H1 (cell line): ENCODE measurements at regions not wholly inside any gene's neighbourhood (a gene's known extent, or its start where the extent isn't known, plus 50 kb on each side); places are given as distances from the start of the nearest gene placed in this dataset.

ENCODE experiments used
- CTCF ChIA-PET: fragments of 300-600 bp; sonication (Branson Sonifier 250); formaldehyde crosslinking; loops from one replicate; lab custom pipeline; 2021; ENCODE audit not compliant: partially characterized antibody; lab: Charles Lee
- POLR2A ChIA-PET: fragments of 300-600 bp; sonication (Branson Sonifier 250); formaldehyde crosslinking; loops from one replicate; lab custom pipeline; 2021; ENCODE audit warnings: inconsistent platforms; ENCODE audit not compliant: partially characterized antibody; lab: Charles Lee
- DNase-seq, 2 experiments: peaks; one replicate each; pipeline versions ENCODE4 v3.0.0 to v3.0.0-alpha.2; 2010 to 2022; ENCODE audit warnings: low spot score in 2 of 2, low read depth in 1 of 2, mixed read lengths in 1 of 2
- FAIRE-seq: peaks from 2 replicates; lab custom pipeline; 2011; peaks lifted over from hg19 to GRCh38; lab: Jason Lieb, UNC
- H2AFZ ChIP-seq: 2 replicates; pipeline ENCODE4 v1.8.1; 2012; ENCODE audit warnings: low read length, inconsistent platforms
- H2AK5ac ChIP-seq: 2 replicates; pipeline ENCODE4 v1.6.1; 2013; ENCODE audit warnings: low read depth, low read length
- H2BK120ac ChIP-seq: replicated peaks from 2 replicates; pipeline ENCODE3; 2013; ENCODE audit warnings: low read depth, low read length, inconsistent platforms
- H2BK12ac ChIP-seq: 2 replicates; pipeline ENCODE4 v1.6.1; 2013; ENCODE audit warnings: low read depth, low read length
- H2BK15ac ChIP-seq: 2 replicates; pipeline ENCODE4 v1.6.1; 2013; ENCODE audit warnings: low read length
- H2BK20ac ChIP-seq: 2 replicates; pipeline ENCODE4 v1.6.1; 2013; ENCODE audit warnings: low read length
- H2BK5ac ChIP-seq: 2 replicates; pipeline ENCODE4 v1.6.1; 2013; ENCODE audit warnings: low read depth, low read length
- H3K14ac ChIP-seq: 2 replicates; pipeline ENCODE4 v1.6.1; 2013; ENCODE audit warnings: inconsistent platforms; ENCODE audit not compliant: insufficient read length
- H3K18ac ChIP-seq: 2 replicates; pipeline ENCODE4 v1.6.1; 2013; ENCODE audit warnings: low read length; ENCODE audit errors: extremely low read depth
- H3K23ac ChIP-seq: 2 replicates; pipeline ENCODE4 v1.6.1; 2013; ENCODE audit warnings: inconsistent platforms; ENCODE audit not compliant: insufficient read length
- H3K23me2 ChIP-seq: 2 replicates; pipeline ENCODE4 v1.6.1; 2013; ENCODE audit warnings: low read depth, low read length
- H3K27ac ChIP-seq: 2 replicates; pipeline ENCODE4 v1.6.1; 2011; ENCODE audit warnings: low read depth, low read length, inconsistent platforms
- H3K27me3 ChIP-seq, 4 experiments: replicated peaks in 1 of 4; 1 replicate in 1 of 4; 2 replicates in 3 of 4; pipeline versions ENCODE4 v1.6.1 to v1.8.1; 2011 to 2013; ENCODE audit warnings: low read length in 3 of 4, mild to moderate bottlenecking in 3 of 4, inconsistent platforms in 2 of 4, mixed read lengths in 2 of 4, moderate library complexity in 1 of 4; ENCODE audit not compliant: control insufficient read depth in 3 of 4, insufficient read depth in 3 of 4; ENCODE audit errors: extremely low read depth in 1 of 4
- H3K36me3 ChIP-seq, 4 experiments: 2 replicates each; pipeline versions ENCODE4 v1.6.1 to v1.8.1; 2011 to 2013; ENCODE audit warnings: mild to moderate bottlenecking in 4 of 4, low read length in 3 of 4, moderate library complexity in 2 of 4, control low read depth in 1 of 4, inconsistent platforms in 1 of 4; ENCODE audit not compliant: insufficient read depth in 4 of 4, control insufficient read depth in 2 of 4
- H3K4ac ChIP-seq: replicated peaks from 2 replicates; pipeline ENCODE3; 2013; ENCODE audit warnings: low read length, low read depth, mixed read lengths, inconsistent platforms; ENCODE audit not compliant: insufficient read length
- H3K4me1 ChIP-seq, 4 experiments: replicated peaks in 1 of 4; 1 replicate in 1 of 4; 2 replicates in 3 of 4; pipeline versions ENCODE4 v1.6.1 to v1.8.1; 2011 to 2013; ENCODE audit warnings: low read length in 3 of 4, inconsistent platforms in 2 of 4, mixed read lengths in 1 of 4; ENCODE audit not compliant: insufficient read depth in 4 of 4, control insufficient read depth in 3 of 4
- H3K4me2 ChIP-seq, 2 experiments: 2 replicates each; pipeline versions ENCODE4 v1.6.1 to v1.8.1; 2011 to 2013; ENCODE audit warnings: low read depth in 2 of 2, low read length in 2 of 2, control low read depth in 1 of 2, inconsistent platforms in 1 of 2, mild to moderate bottlenecking in 1 of 2; ENCODE audit not compliant: insufficient read depth in 1 of 2
- H3K4me3 ChIP-seq, 4 experiments: fragments of 200-600, 300-600 bp in 1 of 4; sonication (generic), shearing (Covaris generic), sonication (Bioruptor Twin) in 1 of 4; 2 replicates each; pipeline versions ENCODE4 v1.5.1 to v1.8.1; 2011 to 2016; ENCODE audit warnings: low read length in 4 of 4, low read depth in 3 of 4, control low read depth in 2 of 4, inconsistent platforms in 2 of 4, mild to moderate bottlenecking in 2 of 4, mixed read lengths in 1 of 4, moderate library complexity in 1 of 4; ENCODE audit not compliant: insufficient read depth in 2 of 4; ENCODE audit errors: extremely low read depth in 1 of 4
- H3K56ac ChIP-seq: replicated peaks from 2 replicates; pipeline ENCODE3; 2013; ENCODE audit warnings: low read depth, mild to moderate bottlenecking, mixed read lengths, low read length, inconsistent platforms; ENCODE audit not compliant: insufficient read length
- H3K79me1 ChIP-seq: 2 replicates; pipeline ENCODE4 v1.6.1; 2013; ENCODE audit warnings: low read depth, low read length, control low read depth
- H3K79me2 ChIP-seq, 2 experiments: 2 replicates each; pipeline versions ENCODE4 v1.6.1 to v1.8.1; 2012 to 2013; ENCODE audit warnings: low read length in 2 of 2, mild to moderate bottlenecking in 2 of 2, inconsistent platforms in 1 of 2; ENCODE audit not compliant: insufficient read depth in 2 of 2, control insufficient read depth in 1 of 2
- H3K9ac ChIP-seq, 4 experiments: replicated peaks in 1 of 4; 1 replicate in 1 of 4; 2 replicates in 3 of 4; pipeline versions ENCODE4 v1.6.1 to v1.8.1; 2011 to 2013; ENCODE audit warnings: low read depth in 3 of 4, low read length in 3 of 4, control low read depth in 2 of 4, mild to moderate bottlenecking in 2 of 4, moderate library complexity in 2 of 4, inconsistent platforms in 1 of 4; ENCODE audit errors: extremely low read depth in 1 of 4
- H3K9me3 ChIP-seq, 2 experiments: 2 replicates each; pipeline versions ENCODE4 v1.6.1 to v1.8.1; 2012 to 2013; ENCODE audit warnings: mild to moderate bottlenecking in 2 of 2, moderate library complexity in 2 of 2, control low read depth in 1 of 2, inconsistent platforms in 1 of 2, low read depth in 1 of 2, low read length in 1 of 2, mixed read lengths in 1 of 2; ENCODE audit not compliant: insufficient read depth in 2 of 2
- H4K20me1 ChIP-seq, 2 experiments: replicated peaks in 1 of 2; 2 replicates each; pipeline versions ENCODE3 to v1.8.1; 2011 to 2013; ENCODE audit warnings: inconsistent platforms in 2 of 2, low read length in 2 of 2, mild to moderate bottlenecking in 1 of 2; ENCODE audit not compliant: insufficient read depth in 2 of 2, control insufficient read depth in 1 of 2
- H4K5ac ChIP-seq: 2 replicates; pipeline ENCODE4 v1.6.1; 2013; ENCODE audit warnings: low read length, low read depth, mixed read lengths, inconsistent platforms; ENCODE audit not compliant: insufficient read length
- H4K8ac ChIP-seq: 2 replicates; pipeline ENCODE4 v1.8.0; 2013; ENCODE audit warnings: mild to moderate bottlenecking, moderate library complexity, low read length, inconsistent platforms; ENCODE audit not compliant: insufficient read depth; ENCODE audit errors: extremely low read depth
- H4K91ac ChIP-seq: replicated peaks from 2 replicates; pipeline ENCODE3; 2013; ENCODE audit warnings: low read length, mixed read lengths, inconsistent platforms; ENCODE audit not compliant: insufficient read length
- KDM4A ChIP-seq: IDR thresholded peaks from one replicate; pipeline ENCODE4 v1.7.1; 2012; ENCODE audit warnings: low read depth, mild to moderate bottlenecking, moderate library complexity, low read length, inconsistent platforms; ENCODE audit not compliant: severe bottlenecking
- SP4 ChIP-seq: IDR thresholded peaks from 2 replicates; pipeline ENCODE4 v1.6.1; 2012; ENCODE audit warnings: low read length, inconsistent platforms
- SUZ12 ChIP-seq: fragments of 200-600 bp; sonication (generic); IDR thresholded peaks from 2 replicates; pipeline ENCODE4 v1.6.1; 2012; ENCODE audit warnings: mild to moderate bottlenecking, inconsistent platforms, low read length, moderate library complexity, mixed read lengths
- WGBS, 2 experiments: shearing (Covaris generic) in 1 of 2; methylation state at CpG; one replicate each; pipeline versions ENCODE4 v1.1.6 to v1.1.7; 2013 to 2015; ENCODE audit warnings: low lambda C conversion rate in 2 of 2, mixed read lengths in 2 of 2, inconsistent platforms in 1 of 2, low coverage in 1 of 2, missing lambda C conversion rate in 1 of 2; ENCODE audit not compliant: insufficient replicate concordance in 2 of 2, insufficient coverage in 1 of 2, insufficient read length in 1 of 2; ENCODE audit errors: extremely low coverage in 1 of 2, missing lambda C conversion rate in 1 of 2; 5-methylcytosine and 5-hydroxymethylcytosine counted together

- FAIRE-seq (no peak), DNase-seq (no peak)
- 89% methylated on average over 3 of the region's 3 CpGs; no CpG with 5 or more reads in 1 of the 2 experiments for WGBS, 2 experiments
- Histone ChIP-seq H4K91ac (no peak overlapping the region), H3K18ac (no peak overlapping the region), H3K4me2 (no peak overlapping the region), H3K79me1 (no peaks in the 10 kb centered on the region), H3K27me3 (no peaks in the 10 kb centered on the region), H3K4me3 (no peak overlapping the region), H4K20me1 (no peaks in the 10 kb centered on the region), H3K56ac (no peak overlapping the region), H3K36me3 (no peaks in the 10 kb centered on the region), H3K9me3 (no peaks in the 10 kb centered on the region), H4K5ac (no peak overlapping the region), H2BK12ac (no peak overlapping the region), H3K4me1 (no peaks in the 10 kb centered on the region), H3K4ac (no peak overlapping the region), H2BK5ac (no peak overlapping the region), H3K27ac (no peak overlapping the region), H3K79me2 (no peaks in the 10 kb centered on the region), H2BK20ac (no peak overlapping the region), H3K23ac (no peak overlapping the region), H3K14ac (no peak overlapping the region), H2BK15ac (no peak overlapping the region), H2AK5ac (no peak overlapping the region), H3K23me2 (no peaks in the 10 kb centered on the region), H4K8ac (no peak overlapping the region), H2BK120ac (no peak overlapping the region), H2AFZ (0 out of 2 replicates have a peak overlapping the region, but pooled peaks have one; percentile 8), H3K9ac (no peak overlapping the region)
- ChIA-PET CTCF (no interaction called here), POLR2A (no interaction called here)
- TF ChIP-seq KDM4A (no peak), SP4 (no peak), SUZ12 (no peak)
These were observed 717.4 kb upstream of the SPRY2 start for GRCh38 chr13:81058211-81058915.
